Liver (tissue), 8 donors: ENCODE measurements at regions not wholly inside any gene's neighbourhood (a gene's known extent, or its start where the extent isn't known, plus 50 kb on each side); places are given as distances from the start of the nearest gene placed in this dataset.

ENCODE experiments used
- DNase-seq: peaks from one replicate; pipeline ENCODE4 v3.0.0-alpha.2; 2017; ENCODE audit warnings: low spot score
- H3K27ac ChIP-seq, 2 donors: one replicate each; pipeline ENCODE4 v1.7.0; 2013; ENCODE audit warnings: inconsistent platforms in 2 of 2, low read length in 2 of 2, control low read depth in 1 of 2, low read depth in 1 of 2, mild to moderate bottlenecking in 1 of 2
- H3K27me3 ChIP-seq, 4 donors: one replicate each; pipeline versions ENCODE4 v1.6.1 to v1.7.0; 2013; ENCODE audit warnings: low read length in 3 of 4, inconsistent platforms in 1 of 4, mild to moderate bottlenecking in 1 of 4, moderate library complexity in 1 of 4; ENCODE audit not compliant: control insufficient read depth in 4 of 4, insufficient read depth in 4 of 4
- H3K36me3 ChIP-seq, 4 donors: one replicate each; pipeline versions ENCODE4 v1.6.1 to v1.7.0; 2013; ENCODE audit warnings: low read length in 3 of 4, mild to moderate bottlenecking in 3 of 4, low read depth in 1 of 4, moderate library complexity in 1 of 4; ENCODE audit not compliant: control insufficient read depth in 4 of 4, insufficient read depth in 3 of 4
- H3K4me1 ChIP-seq, 4 donors: one replicate each; pipeline versions ENCODE4 v1.6.1 to v1.7.0; 2013; ENCODE audit warnings: low read length in 3 of 4, mild to moderate bottlenecking in 3 of 4, moderate library complexity in 1 of 4; ENCODE audit not compliant: control insufficient read depth in 4 of 4, insufficient read depth in 4 of 4
- H3K4me3 ChIP-seq, 3 donors: one replicate each; pipeline versions ENCODE4 v1.6.1 to v1.7.0; 2013; ENCODE audit warnings: low read length in 3 of 3, control low read depth in 1 of 3, low read depth in 1 of 3, mild to moderate bottlenecking in 1 of 3
- H3K9ac ChIP-seq, 2 donors: one replicate each; pipeline ENCODE4 v1.7.0; 2013; ENCODE audit warnings: low read length in 2 of 2, mild to moderate bottlenecking in 2 of 2, moderate library complexity in 2 of 2, control low read depth in 1 of 2, low read depth in 1 of 2
- H3K9me3 ChIP-seq, 4 donors: one replicate each; pipeline versions ENCODE4 v1.6.1 to v1.7.0; 2013; ENCODE audit warnings: low read length in 3 of 4; ENCODE audit not compliant: control insufficient read depth in 4 of 4
- EGR1 ChIP-seq, 2 donors: IDR thresholded peaks; 2 replicates each; pipeline ENCODE4 v1.6.1; 2016 to 2018; ENCODE audit warnings: antibody characterized with exemption in 2 of 2, low read depth in 2 of 2
- FOXA1 ChIP-seq: IDR thresholded peaks from 2 replicates; pipeline ENCODE4 v1.6.1; 2016; ENCODE audit warnings: antibody characterized with exemption
- FOXA2 ChIP-seq: IDR thresholded peaks from 2 replicates; pipeline ENCODE4 v1.6.1; 2016; ENCODE audit warnings: antibody characterized with exemption
- GABPA ChIP-seq, 2 donors: IDR thresholded peaks in 1 of 2; conservative IDR thresholded peaks in 1 of 2; 2 replicates each; pipeline ENCODE4 v1.6.1; 2016; ENCODE audit warnings: antibody characterized with exemption in 2 of 2, mild to moderate bottlenecking in 1 of 2, moderate library complexity in 1 of 2
- HNF4A ChIP-seq, 2 donors: conservative IDR thresholded peaks; 2 replicates each; pipeline ENCODE4 v1.6.1; 2016; ENCODE audit warnings: antibody characterized with exemption in 2 of 2, mild to moderate bottlenecking in 2 of 2
- JUND ChIP-seq, 2 donors: IDR thresholded peaks; 2 replicates each; pipeline ENCODE4 v1.6.1; 2016; ENCODE audit warnings: antibody characterized with exemption in 2 of 2
- NR2F2 ChIP-seq: IDR thresholded peaks from 2 replicates; pipeline ENCODE4 v1.6.1; 2016; ENCODE audit warnings: antibody characterized with exemption
- RAD21 ChIP-seq, 2 donors: IDR thresholded peaks; 2 replicates each; pipeline ENCODE4 v1.6.1; 2016; ENCODE audit warnings: antibody characterized with exemption in 2 of 2, mild to moderate bottlenecking in 2 of 2
- RXRA ChIP-seq, 2 donors: IDR thresholded peaks; 2 replicates each; pipeline ENCODE4 v1.6.1; 2017 to 2018; ENCODE audit warnings: antibody characterized with exemption in 2 of 2, mild to moderate bottlenecking in 1 of 2
- SP1 ChIP-seq: IDR thresholded peaks from 2 replicates; pipeline ENCODE4 v1.6.1; 2018; ENCODE audit warnings: antibody characterized with exemption, mild to moderate bottlenecking
- TAF1 ChIP-seq: conservative IDR thresholded peaks from 2 replicates; pipeline ENCODE4 v1.6.1; 2016; ENCODE audit warnings: antibody characterized with exemption, mild to moderate bottlenecking
- YY1 ChIP-seq: IDR thresholded peaks from 2 replicates; pipeline ENCODE4 v1.6.1; 2016; ENCODE audit warnings: antibody characterized with exemption, mild to moderate bottlenecking
- WGBS: extraction: QIAGEN DNeasy Blood & Tissue Kit; methylation state at CpG from one replicate; pipeline ENCODE4 v1.1.7; 2013; 5-methylcytosine and 5-hydroxymethylcytosine counted together
- TF ChIP-seq, protein P1 (sequence below): fragments of 150-350 bp; IDR thresholded peaks from 2 replicates; pipeline ENCODE4 v1.5.1; 2017; ENCODE audit warnings: improper control_type of control experiment, low read depth, low read length; ENCODE audit not compliant: missing input control
- TF ChIP-seq, protein P2 (sequence below): IDR thresholded peaks from 2 replicates; pipeline ENCODE4 v1.6.1; 2016; ENCODE audit warnings: antibody characterized with exemption
- TF ChIP-seq, protein P3 (sequence below): IDR thresholded peaks from 2 replicates; pipeline ENCODE4 v1.6.1; 2016; ENCODE audit warnings: antibody characterized with exemption
- donor health status: healthy.
- donor health status: healthy.
- donor health status: healthy.
- donor health status: healthy.
- donor health status: healthy.

DNA sequence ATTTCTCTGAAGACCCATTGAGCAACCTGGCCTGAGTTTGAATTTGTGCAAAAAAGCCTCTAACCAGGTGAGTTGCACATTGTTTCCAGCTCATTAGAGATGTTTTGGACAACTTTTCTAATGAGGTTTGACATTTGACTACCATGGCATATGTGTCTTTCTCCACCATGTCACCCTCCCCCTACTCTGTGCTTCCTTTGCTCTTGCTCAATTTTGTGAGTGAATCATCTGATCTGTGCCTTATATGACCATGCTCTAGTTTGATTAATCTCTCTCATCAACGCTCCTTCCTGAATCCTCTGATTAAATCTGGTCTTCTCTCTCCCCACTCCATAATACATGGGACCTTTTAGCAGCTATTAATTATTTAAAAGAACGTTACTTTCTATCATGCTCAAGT lies 144.8 kb upstream of the SAMSN1 start:
- H3K9me3 ChIP-seq = no peaks in the 10 kb centered on the region
- no peak overlapping the region for H3K4me3 ChIP-seq
- no peaks in the 10 kb centered on the region for H3K36me3 ChIP-seq
- H3K9ac ChIP-seq = no peak overlapping the region
- WGBS = 74% methylated on average over 2 of the region's 2 CpGs
- H3K27me3 ChIP-seq = no peaks in the 10 kb centered on the region
- DNase-seq = no peak
- no peaks in the 10 kb centered on the region for H3K4me1 ChIP-seq
- H3K27ac ChIP-seq = no peak overlapping the region
- no peak for TF ChIP-seq JUND (IDR thresholded peaks at IDR 0.05)
- no peak for TF ChIP-seq TAF1
- no peak for TF ChIP-seq EGR1 (IDR thresholded peaks at IDR 0.05; ENCODE audit: low read depth in 2 of 2)
- TF ChIP-seq, protein P1, sequence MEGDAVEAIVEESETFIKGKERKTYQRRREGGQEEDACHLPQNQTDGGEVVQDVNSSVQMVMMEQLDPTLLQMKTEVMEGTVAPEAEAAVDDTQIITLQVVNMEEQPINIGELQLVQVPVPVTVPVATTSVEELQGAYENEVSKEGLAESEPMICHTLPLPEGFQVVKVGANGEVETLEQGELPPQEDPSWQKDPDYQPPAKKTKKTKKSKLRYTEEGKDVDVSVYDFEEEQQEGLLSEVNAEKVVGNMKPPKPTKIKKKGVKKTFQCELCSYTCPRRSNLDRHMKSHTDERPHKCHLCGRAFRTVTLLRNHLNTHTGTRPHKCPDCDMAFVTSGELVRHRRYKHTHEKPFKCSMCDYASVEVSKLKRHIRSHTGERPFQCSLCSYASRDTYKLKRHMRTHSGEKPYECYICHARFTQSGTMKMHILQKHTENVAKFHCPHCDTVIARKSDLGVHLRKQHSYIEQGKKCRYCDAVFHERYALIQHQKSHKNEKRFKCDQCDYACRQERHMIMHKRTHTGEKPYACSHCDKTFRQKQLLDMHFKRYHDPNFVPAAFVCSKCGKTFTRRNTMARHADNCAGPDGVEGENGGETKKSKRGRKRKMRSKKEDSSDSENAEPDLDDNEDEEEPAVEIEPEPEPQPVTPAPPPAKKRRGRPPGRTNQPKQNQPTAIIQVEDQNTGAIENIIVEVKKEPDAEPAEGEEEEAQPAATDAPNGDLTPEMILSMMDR = no peak
- no peak for TF ChIP-seq FOXA1
- TF ChIP-seq GABPA (IDR thresholded peaks at IDR 0.05 in 1 of 2, conservative IDR thresholded peaks at IDR 0.05 in 1 of 2) = no peak
- no peak for TF ChIP-seq RAD21 (IDR thresholded peaks at IDR 0.05)
- no peak for TF ChIP-seq NR2F2
- TF ChIP-seq, protein P2, sequence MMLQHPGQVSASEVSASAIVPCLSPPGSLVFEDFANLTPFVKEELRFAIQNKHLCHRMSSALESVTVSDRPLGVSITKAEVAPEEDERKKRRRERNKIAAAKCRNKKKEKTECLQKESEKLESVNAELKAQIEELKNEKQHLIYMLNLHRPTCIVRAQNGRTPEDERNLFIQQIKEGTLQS = no peak
- no peak for TF ChIP-seq SP1

DNA sequence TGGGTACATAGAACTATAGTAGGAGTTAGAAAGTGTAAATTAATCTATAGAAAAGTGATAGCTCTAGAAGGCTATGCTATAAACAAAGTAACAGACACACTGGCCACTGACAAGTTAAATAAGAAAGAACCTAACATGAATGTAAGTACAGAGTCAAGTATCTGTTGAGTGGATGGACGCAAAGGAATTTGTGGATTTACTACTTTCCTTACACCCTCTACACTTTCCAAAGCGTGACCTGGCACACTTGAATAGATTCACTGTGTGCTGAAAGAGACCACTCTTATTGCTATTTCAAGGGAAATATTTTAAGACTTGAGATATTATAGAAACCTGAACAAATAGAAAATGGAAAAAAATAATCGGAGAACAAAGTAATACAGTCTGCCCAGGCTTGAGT lies 142.8 kb upstream of the SAMSN1 start:
- Histone ChIP-seq H3K36me3 (no peaks in the 10 kb centered on the region), H3K9me3 (no peaks in the 10 kb centered on the region), H3K9ac (no peak overlapping the region), H3K4me3 (no peak overlapping the region), H3K27me3 (no peaks in the 10 kb centered on the region), H3K4me1 (no peaks in the 10 kb centered on the region), H3K27ac (no peak overlapping the region)
- no peak for DNase-seq
- 95% methylated on average over 3 of the region's 3 CpGs for whole genome bisulfite sequencing
- TF ChIP-seq JUND (IDR thresholded peaks at IDR 0.05) = no peak
- TF ChIP-seq EGR1 (IDR thresholded peaks at IDR 0.05; ENCODE audit: low read depth in 2 of 2) = no peak
- TF ChIP-seq, protein P3, sequence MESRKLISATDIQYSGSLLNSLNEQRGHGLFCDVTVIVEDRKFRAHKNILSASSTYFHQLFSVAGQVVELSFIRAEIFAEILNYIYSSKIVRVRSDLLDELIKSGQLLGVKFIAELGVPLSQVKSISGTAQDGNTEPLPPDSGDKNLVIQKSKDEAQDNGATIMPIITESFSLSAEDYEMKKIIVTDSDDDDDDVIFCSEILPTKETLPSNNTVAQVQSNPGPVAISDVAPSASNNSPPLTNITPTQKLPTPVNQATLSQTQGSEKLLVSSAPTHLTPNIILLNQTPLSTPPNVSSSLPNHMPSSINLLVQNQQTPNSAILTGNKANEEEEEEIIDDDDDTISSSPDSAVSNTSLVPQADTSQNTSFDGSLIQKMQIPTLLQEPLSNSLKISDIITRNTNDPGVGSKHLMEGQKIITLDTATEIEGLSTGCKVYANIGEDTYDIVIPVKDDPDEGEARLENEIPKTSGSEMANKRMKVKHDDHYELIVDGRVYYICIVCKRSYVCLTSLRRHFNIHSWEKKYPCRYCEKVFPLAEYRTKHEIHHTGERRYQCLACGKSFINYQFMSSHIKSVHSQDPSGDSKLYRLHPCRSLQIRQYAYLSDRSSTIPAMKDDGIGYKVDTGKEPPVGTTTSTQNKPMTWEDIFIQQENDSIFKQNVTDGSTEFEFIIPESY = no peak
- TF ChIP-seq, protein P1 = no peak
- TF ChIP-seq RAD21 (IDR thresholded peaks at IDR 0.05) = no peak
- TF ChIP-seq FOXA2 = no peak
- TF ChIP-seq SP1 = no peak
- TF ChIP-seq YY1 = no peak
- TF ChIP-seq NR2F2 = no peak
- TF ChIP-seq GABPA (IDR thresholded peaks at IDR 0.05 in 1 of 2, conservative IDR thresholded peaks at IDR 0.05 in 1 of 2) = no peak
- no peak for TF ChIP-seq RXRA (IDR thresholded peaks at IDR 0.05)
- TF ChIP-seq, protein P2 = no peak
- TF ChIP-seq HNF4A (conservative IDR thresholded peaks at IDR 0.05) = no peak
- no peak for TF ChIP-seq FOXA1
